ENCODE measurements at regions not wholly inside any gene's neighbourhood (a gene's known extent, or its start where the extent isn't known, plus 50 kb on each side); places are given as distances from the start of the nearest gene placed in this dataset.

DNA sequence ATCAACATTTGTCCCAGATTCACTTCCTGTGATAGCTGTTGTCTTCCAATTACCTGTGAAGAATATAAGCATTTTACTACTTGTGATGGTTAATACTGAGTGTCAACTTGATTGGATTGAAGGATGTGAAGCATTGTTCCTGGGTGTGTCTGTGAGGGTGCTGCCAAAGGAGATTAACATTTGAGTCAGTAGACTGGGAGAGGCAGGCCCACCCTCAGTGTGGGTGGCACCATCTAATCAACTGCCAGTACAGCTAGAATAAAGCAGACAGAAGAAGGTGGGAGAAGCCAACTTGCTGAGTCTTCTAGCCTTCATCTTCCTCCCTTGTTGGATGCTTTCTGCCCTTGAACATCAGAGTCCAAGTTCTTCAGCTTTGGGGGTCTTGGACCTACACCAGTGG is 660.4 kb upstream of the GOT2 start:
- no peaks in the 10 kb centered on the region for H3K36me3 Mint-ChIP-seq
- H3K9me3 Mint-ChIP-seq: peaks cover 0 to 25% (median 13%) of the 10 kb centered on the region in 8 donors
- H3K27me3 Mint-ChIP-seq: no peaks in the 10 kb centered on the region
- no peaks in the 10 kb centered on the region for H3K27me3 ChIP-seq (ENCODE audit: insufficient read depth, low read length)
- no peaks in the 10 kb centered on the region for H3K4me1 Mint-ChIP-seq
- POLR2A ChIA-PET (ENCODE audit: partially characterized antibody): no interaction called here
- H3K4me1 ChIP-seq (ENCODE audit: insufficient read depth, low read length): no peaks in the 10 kb centered on the region
- no peak overlapping the region for H3K27ac Mint-ChIP-seq
- no peak overlapping the region for H3K4me3 Mint-ChIP-seq
- no peaks in the 10 kb centered on the region for H3K36me3 ChIP-seq (ENCODE audit: insufficient read depth, low read length)
- H3K27ac ChIP-seq (ENCODE audit: low read depth, low read length): no peak overlapping the region
- DNase-seq: no peak
- CTCF ChIA-PET (ENCODE audit: partially characterized antibody): no interaction called here
- H3K4me3 ChIP-seq (ENCODE audit: low read length in 2 of 2): no peak overlapping the region
- H3K9me3 ChIP-seq (ENCODE audit: control insufficient read depth in 1 of 2, low read length in 2 of 2): peaks cover 0 to 6% of the 10 kb centered on the region in 2 donors
- intact Hi-C loops (cut with micrococcal nuclease): no loop called here

DNA sequence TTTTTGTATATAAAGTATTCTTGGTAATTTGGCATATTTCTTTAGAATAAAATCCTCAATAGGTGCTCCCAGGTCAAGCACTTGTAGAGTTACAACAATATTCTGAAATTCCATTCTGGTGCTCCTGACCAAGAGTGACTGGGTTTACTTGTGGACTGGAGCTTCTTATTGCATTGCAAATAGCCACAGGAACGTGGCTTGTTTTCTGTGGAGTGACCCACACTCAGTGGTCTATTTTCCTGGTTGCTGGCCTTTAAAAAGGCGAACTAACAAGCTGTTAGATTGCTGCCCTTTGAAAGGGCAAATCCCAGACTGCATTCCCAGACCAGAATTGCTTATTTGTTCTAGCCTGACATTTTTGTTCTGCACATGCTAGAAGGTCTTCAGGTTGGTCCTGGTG is 658.8 kb upstream of the GOT2 start:
- no peak overlapping the region for H3K4me3 Mint-ChIP-seq
- no peaks in the 10 kb centered on the region for H3K4me1 ChIP-seq (ENCODE audit: insufficient read depth, low read length)
- no peak overlapping the region for H3K27ac ChIP-seq (ENCODE audit: low read depth, low read length)
- CTCF ChIA-PET (ENCODE audit: partially characterized antibody): no interaction called here
- no peaks in the 10 kb centered on the region for H3K4me1 Mint-ChIP-seq
- H3K36me3 ChIP-seq (ENCODE audit: insufficient read depth, low read length): no peaks in the 10 kb centered on the region
- DNase-seq: no peak
- no peak overlapping the region for H3K27ac Mint-ChIP-seq
- H3K36me3 Mint-ChIP-seq: no peaks in the 10 kb centered on the region
- peaks cover 0 to 10% of the 10 kb centered on the region in 2 donors for H3K9me3 ChIP-seq (ENCODE audit: control insufficient read depth in 1 of 2, low read length in 2 of 2)
- POLR2A ChIA-PET (ENCODE audit: partially characterized antibody): no interaction called here
- peaks cover 2 to 37% (median 13%) of the 10 kb centered on the region in 8 donors for H3K9me3 Mint-ChIP-seq
- H3K27me3 ChIP-seq (ENCODE audit: insufficient read depth, low read length): no peaks in the 10 kb centered on the region
- H3K4me3 ChIP-seq (ENCODE audit: low read length in 2 of 2): no peak overlapping the region
- intact Hi-C loops (cut with micrococcal nuclease): no loop called here
- H3K27me3 Mint-ChIP-seq: no peaks in the 10 kb centered on the region

DNA sequence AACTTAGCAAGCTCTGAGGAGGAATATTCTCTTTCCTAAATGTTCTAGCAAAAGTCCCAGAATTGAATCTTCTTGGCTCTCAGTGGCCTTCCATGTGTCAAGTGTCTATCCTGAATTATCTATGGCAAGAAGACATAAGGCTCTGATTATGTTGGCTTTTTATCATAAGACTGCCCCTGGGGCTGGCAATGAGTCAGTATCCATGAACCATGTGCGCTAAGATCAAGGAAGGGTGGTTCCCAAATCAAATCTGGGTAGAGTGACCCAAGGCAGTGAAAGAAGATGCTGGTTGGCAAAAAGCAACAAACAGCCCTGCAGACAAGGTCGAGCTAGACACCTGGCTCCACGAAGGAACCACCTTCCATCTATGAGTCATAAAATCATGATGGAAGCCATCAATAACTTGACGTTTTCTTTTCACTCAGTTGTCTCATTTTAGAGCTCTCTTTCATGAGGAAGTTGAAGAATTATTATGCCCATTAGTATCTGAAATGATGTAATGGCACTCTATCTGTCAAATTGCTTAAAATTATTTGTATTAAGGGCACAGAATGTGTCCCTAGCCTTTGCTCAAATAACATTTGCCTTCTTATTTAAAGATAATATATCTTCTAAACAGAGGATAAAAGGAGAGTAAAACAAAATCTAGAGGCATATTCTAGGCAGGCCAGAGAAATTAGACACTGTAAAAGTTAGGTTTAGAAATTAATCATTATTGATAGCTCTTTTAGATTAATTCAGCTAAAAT is 657.7 kb upstream of the GOT2 start:
- Mint-ChIP-seq H3K27ac (no peak overlapping the region), H3K36me3 (no peaks in the 10 kb centered on the region), H3K9me3 (peaks cover 0 to 30% (median 9%) of the 10 kb centered on the region in 8 donors), H3K27me3 (no peaks in the 10 kb centered on the region), H3K4me3 (no peak overlapping the region), H3K4me1 (no peaks in the 10 kb centered on the region)
- H3K9me3 ChIP-seq (ENCODE audit: control insufficient read depth in 1 of 2, low read length in 2 of 2): peaks cover 0 to 4% of the 10 kb centered on the region in 2 donors
- no peak overlapping the region for H3K27ac ChIP-seq (ENCODE audit: low read depth, low read length)
- H3K27me3 ChIP-seq (ENCODE audit: insufficient read depth, low read length): no peaks in the 10 kb centered on the region
- POLR2A ChIA-PET (ENCODE audit: partially characterized antibody): no interaction called here
- DNase-seq: no peak
- intact Hi-C loops (cut with micrococcal nuclease): no loop called here
- H3K4me1 ChIP-seq (ENCODE audit: insufficient read depth, low read length): no peaks in the 10 kb centered on the region
- no peak overlapping the region for H3K4me3 ChIP-seq (ENCODE audit: low read length in 2 of 2)
- CTCF ChIA-PET (ENCODE audit: partially characterized antibody): no interaction called here
- H3K36me3 ChIP-seq (ENCODE audit: insufficient read depth, low read length): no peaks in the 10 kb centered on the region

DNA sequence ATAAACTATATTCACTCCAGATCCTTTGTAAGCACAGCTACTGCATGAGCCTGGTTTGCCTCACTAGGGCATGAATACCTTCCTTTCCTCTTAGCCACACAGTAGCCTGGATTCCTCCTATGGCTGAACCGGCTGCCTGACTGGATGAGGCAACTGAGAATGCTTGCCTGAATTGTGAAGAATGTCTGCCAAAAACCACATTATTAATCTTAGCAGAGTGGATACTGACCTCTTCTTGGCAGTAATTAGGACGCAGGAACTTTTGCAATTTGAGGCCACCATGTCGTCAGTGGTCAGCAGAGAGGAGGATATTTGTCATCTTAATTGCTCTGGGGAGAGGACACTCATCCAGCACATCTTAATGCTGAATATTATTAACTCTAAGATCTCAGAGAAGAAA is 651.8 kb upstream of the GOT2 start:
- Mint-ChIP-seq H3K27ac (no peak overlapping the region), H3K9me3 (peaks cover 3 to 17% (median 8%) of the 10 kb centered on the region in 8 donors), H3K27me3 (no peaks in the 10 kb centered on the region), H3K4me3 (no peak overlapping the region), H3K36me3 (no peaks in the 10 kb centered on the region), H3K4me1 (no peaks in the 10 kb centered on the region)
- Histone ChIP-seq H3K4me3 (ENCODE audit: low read length in 2 of 2) (no peak overlapping the region), H3K9me3 (ENCODE audit: control insufficient read depth in 1 of 2, low read length in 2 of 2) (peaks cover 0 to 4% of the 10 kb centered on the region in 2 donors), H3K27me3 (ENCODE audit: insufficient read depth, low read length) (no peaks in the 10 kb centered on the region), H3K27ac (ENCODE audit: low read depth, low read length) (no peak overlapping the region), H3K4me1 (ENCODE audit: insufficient read depth, low read length) (no peaks in the 10 kb centered on the region), H3K36me3 (ENCODE audit: insufficient read depth, low read length) (no peaks in the 10 kb centered on the region)
- ChIA-PET CTCF (ENCODE audit: partially characterized antibody) (no interaction called here), POLR2A (ENCODE audit: partially characterized antibody) (no interaction called here)
- DNase-seq: no peak
- intact Hi-C loops (cut with micrococcal nuclease): no loop called here

DNA sequence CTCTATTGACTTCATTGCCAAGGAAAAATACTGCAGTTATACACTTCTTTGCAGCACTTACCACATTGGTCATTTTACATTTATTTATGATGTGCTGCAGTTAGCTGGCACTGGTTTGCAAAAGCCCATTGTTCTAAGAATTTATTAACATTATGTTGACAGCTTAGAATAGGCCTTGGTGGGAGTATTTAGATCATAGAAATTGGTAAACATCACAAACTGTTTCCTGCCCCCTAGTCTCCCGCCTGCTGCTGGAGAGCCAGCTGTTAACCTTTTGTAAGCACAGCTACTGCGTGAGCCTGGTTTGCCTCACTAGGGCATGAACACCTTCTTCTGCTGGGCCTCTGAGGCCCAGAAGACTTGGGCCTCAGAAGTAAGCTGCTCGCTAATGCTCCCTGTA is 651.4 kb upstream of the GOT2 start:
- intact Hi-C loops (cut with micrococcal nuclease): no loop called here
- H3K4me3 ChIP-seq (ENCODE audit: low read length in 2 of 2): no peak overlapping the region
- Mint-ChIP-seq H3K9me3 (peaks cover 0 to 17% (median 6%) of the 10 kb centered on the region in 8 donors), H3K36me3 (no peaks in the 10 kb centered on the region), H3K27me3 (no peaks in the 10 kb centered on the region), H3K4me1 (no peaks in the 10 kb centered on the region), H3K27ac (no peak overlapping the region), H3K4me3 (no peak overlapping the region)
- ChIA-PET POLR2A (ENCODE audit: partially characterized antibody) (no interaction called here), CTCF (ENCODE audit: partially characterized antibody) (no interaction called here)
- no peaks in the 10 kb centered on the region for H3K36me3 ChIP-seq (ENCODE audit: insufficient read depth, low read length)
- DNase-seq: no peak
- H3K4me1 ChIP-seq (ENCODE audit: insufficient read depth, low read length): no peaks in the 10 kb centered on the region
- H3K27ac ChIP-seq (ENCODE audit: low read depth, low read length): no peak overlapping the region
- H3K9me3 ChIP-seq (ENCODE audit: control insufficient read depth in 1 of 2, low read length in 2 of 2): peaks cover 0 to 4% of the 10 kb centered on the region in 2 donors
- H3K27me3 ChIP-seq (ENCODE audit: insufficient read depth, low read length): no peaks in the 10 kb centered on the region

DNA sequence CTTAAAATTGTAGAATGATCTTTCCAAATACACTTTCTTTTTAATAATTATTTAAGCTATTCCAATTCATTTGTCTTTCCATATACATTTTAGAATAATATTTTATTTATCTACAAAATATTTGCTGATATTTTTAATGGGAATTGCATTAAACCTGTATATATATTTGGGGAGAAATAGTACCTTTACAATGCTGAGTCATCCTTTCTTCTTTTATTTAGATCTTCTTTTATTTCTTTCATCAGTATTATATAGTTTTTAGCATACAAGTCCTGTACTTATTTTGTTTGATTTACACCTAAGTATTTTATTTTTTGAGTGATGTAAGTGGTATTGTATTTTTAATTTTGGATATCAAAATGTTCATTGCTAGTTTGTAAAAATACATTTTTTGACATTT is 639.5 kb upstream of the GOT2 start:
- no peaks in the 10 kb centered on the region for H3K27me3 Mint-ChIP-seq
- Histone ChIP-seq H3K27me3 (ENCODE audit: insufficient read depth, low read length) (no peaks in the 10 kb centered on the region), H3K36me3 (ENCODE audit: insufficient read depth, low read length) (no peaks in the 10 kb centered on the region), H3K9me3 (ENCODE audit: control insufficient read depth in 1 of 2, low read length in 2 of 2) (no peaks in the 10 kb centered on the region), H3K4me1 (ENCODE audit: insufficient read depth, low read length) (no peaks in the 10 kb centered on the region), H3K4me3 (ENCODE audit: low read length in 2 of 2) (no peak overlapping the region), H3K27ac (ENCODE audit: low read depth, low read length) (no peak overlapping the region)
- no peaks in the 10 kb centered on the region for H3K4me1 Mint-ChIP-seq
- CTCF ChIA-PET (ENCODE audit: partially characterized antibody): no interaction called here
- peaks cover 0 to 17% (median 11%) of the 10 kb centered on the region in 8 donors for H3K9me3 Mint-ChIP-seq
- H3K4me3 Mint-ChIP-seq: no peak overlapping the region
- POLR2A ChIA-PET (ENCODE audit: partially characterized antibody): no interaction called here
- no peaks in the 10 kb centered on the region for H3K36me3 Mint-ChIP-seq
- H3K27ac Mint-ChIP-seq: no peak overlapping the region
- intact Hi-C loops (cut with micrococcal nuclease): no loop called here
- no peak for DNase-seq

DNA sequence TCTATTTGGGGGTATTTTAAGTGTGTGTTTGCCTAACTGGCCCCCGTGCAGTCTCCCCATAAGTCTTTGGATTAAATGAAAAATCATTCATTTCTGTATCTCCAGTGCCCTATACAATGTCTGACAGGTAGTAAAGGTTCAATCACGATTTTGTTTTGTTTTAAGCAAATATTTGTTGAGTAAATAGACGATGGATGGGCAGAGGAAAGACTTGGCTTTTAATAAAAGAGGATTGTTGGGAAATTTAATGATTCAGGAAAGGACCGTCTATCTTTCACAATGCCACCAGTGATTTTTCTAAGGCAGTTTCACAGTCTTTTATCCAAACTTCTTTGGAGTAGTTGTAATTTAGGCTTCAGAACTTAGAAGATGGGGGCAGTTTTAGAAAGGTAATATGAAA is 636.6 kb upstream of the GOT2 start:
- no peak for DNase-seq
- H3K4me1 ChIP-seq (ENCODE audit: insufficient read depth, low read length): no peaks in the 10 kb centered on the region
- no peak overlapping the region for H3K27ac ChIP-seq (ENCODE audit: low read depth, low read length)
- no peak overlapping the region for H3K4me3 Mint-ChIP-seq
- H3K9me3 ChIP-seq (ENCODE audit: control insufficient read depth in 1 of 2, low read length in 2 of 2): no peaks in the 10 kb centered on the region
- ChIA-PET POLR2A (ENCODE audit: partially characterized antibody) (no interaction called here), CTCF (ENCODE audit: partially characterized antibody) (no interaction called here)
- H3K27ac Mint-ChIP-seq: no peak overlapping the region
- no peak overlapping the region for H3K4me3 ChIP-seq (ENCODE audit: low read length in 2 of 2)
- no peaks in the 10 kb centered on the region for H3K27me3 Mint-ChIP-seq
- intact Hi-C loops (cut with micrococcal nuclease): no loop called here
- H3K4me1 Mint-ChIP-seq: no peaks in the 10 kb centered on the region
- H3K36me3 ChIP-seq (ENCODE audit: insufficient read depth, low read length): no peaks in the 10 kb centered on the region
- peaks cover 4 to 20% (median 11%) of the 10 kb centered on the region in 8 donors for H3K9me3 Mint-ChIP-seq
- no peaks in the 10 kb centered on the region for H3K27me3 ChIP-seq (ENCODE audit: insufficient read depth, low read length)
- H3K36me3 Mint-ChIP-seq: no peaks in the 10 kb centered on the region

DNA sequence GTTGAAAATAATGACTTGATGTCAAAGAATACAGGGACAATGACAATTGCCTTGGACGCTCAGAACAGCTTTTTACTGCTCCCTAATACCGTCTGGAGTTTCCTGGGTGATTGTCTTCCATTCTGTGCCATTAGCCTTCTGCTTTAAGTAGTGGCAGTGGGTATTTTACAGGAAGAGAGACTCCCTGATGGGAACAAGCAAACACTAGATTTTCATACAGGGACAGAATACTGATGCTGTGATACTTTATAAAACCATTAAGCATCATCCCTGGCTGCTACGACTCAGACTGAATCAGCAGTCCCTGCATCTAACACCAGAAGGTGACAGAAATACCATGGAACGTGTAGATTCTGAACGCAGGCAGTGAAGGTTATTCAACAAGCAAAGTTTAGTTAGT is 635.4 kb upstream of the GOT2 start:
- ChIA-PET POLR2A (ENCODE audit: partially characterized antibody) (no interaction called here), CTCF (ENCODE audit: partially characterized antibody) (no interaction called here)
- Histone ChIP-seq H3K27me3 (ENCODE audit: insufficient read depth, low read length) (no peaks in the 10 kb centered on the region), H3K4me3 (ENCODE audit: low read length in 2 of 2) (no peak overlapping the region), H3K9me3 (ENCODE audit: control insufficient read depth in 1 of 2, low read length in 2 of 2) (no peaks in the 10 kb centered on the region), H3K4me1 (ENCODE audit: insufficient read depth, low read length) (no peaks in the 10 kb centered on the region), H3K27ac (ENCODE audit: low read depth, low read length) (no peak overlapping the region), H3K36me3 (ENCODE audit: insufficient read depth, low read length) (no peaks in the 10 kb centered on the region)
- Mint-ChIP-seq H3K4me1 (no peaks in the 10 kb centered on the region), H3K4me3 (no peak overlapping the region), H3K36me3 (no peaks in the 10 kb centered on the region), H3K27ac (no peak overlapping the region), H3K9me3 (peaks cover under 1 to 17% (median 8%) of the 10 kb centered on the region in 8 donors), H3K27me3 (no peaks in the 10 kb centered on the region)
- intact Hi-C loops (cut with micrococcal nuclease): no loop called here
- no peak for DNase-seq

Measured in CD4-positive, alpha-beta memory T cell (primary cell).